Right lobe of liver (tissue), 4 donors: ENCODE measurements at regions not wholly inside any gene's neighbourhood (a gene's known extent, or its start where the extent isn't known, plus 50 kb on each side); places are given as distances from the start of the nearest gene placed in this dataset.

Source experiments
- POLR2A ChIP-seq: fragments of 450-650 bp; IDR thresholded peaks from one replicate; pipeline ENCODE4 v1.6.1; 2017; ENCODE audit warnings: antibody characterized with exemption, mild to moderate bottlenecking
- TF ChIP-seq, protein P1 (sequence below), 4 donors: fragments of 200-600 bp in 3 of 4; fragments of 450-650 bp in 1 of 4; IDR thresholded peaks; one replicate each; pipeline versions ENCODE4 v1.5.1 to v1.8.0; 2016 to 2022; ENCODE audit warnings: antibody characterized with exemption in 4 of 4, mild to moderate bottlenecking in 2 of 4
- donor health status: DM: no; HTN: no; CAD: no.
- donor health status: DM: no; HTN: no; CAD: no.
- donor health status: DM: no; HTN: yes; CAD: no.

- TF ChIP-seq, protein P1, sequence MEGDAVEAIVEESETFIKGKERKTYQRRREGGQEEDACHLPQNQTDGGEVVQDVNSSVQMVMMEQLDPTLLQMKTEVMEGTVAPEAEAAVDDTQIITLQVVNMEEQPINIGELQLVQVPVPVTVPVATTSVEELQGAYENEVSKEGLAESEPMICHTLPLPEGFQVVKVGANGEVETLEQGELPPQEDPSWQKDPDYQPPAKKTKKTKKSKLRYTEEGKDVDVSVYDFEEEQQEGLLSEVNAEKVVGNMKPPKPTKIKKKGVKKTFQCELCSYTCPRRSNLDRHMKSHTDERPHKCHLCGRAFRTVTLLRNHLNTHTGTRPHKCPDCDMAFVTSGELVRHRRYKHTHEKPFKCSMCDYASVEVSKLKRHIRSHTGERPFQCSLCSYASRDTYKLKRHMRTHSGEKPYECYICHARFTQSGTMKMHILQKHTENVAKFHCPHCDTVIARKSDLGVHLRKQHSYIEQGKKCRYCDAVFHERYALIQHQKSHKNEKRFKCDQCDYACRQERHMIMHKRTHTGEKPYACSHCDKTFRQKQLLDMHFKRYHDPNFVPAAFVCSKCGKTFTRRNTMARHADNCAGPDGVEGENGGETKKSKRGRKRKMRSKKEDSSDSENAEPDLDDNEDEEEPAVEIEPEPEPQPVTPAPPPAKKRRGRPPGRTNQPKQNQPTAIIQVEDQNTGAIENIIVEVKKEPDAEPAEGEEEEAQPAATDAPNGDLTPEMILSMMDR (IDR thresholded peaks at IDR 0.05) = no peak
- TF ChIP-seq POLR2A = no peak
Observed at GRCh38 chrX:8868070-8868773, 67.0 kb upstream of the FAM9A start.
